ENCODE measurements at regions not wholly inside any gene's neighbourhood (a gene's known extent, or its start where the extent isn't known, plus 50 kb on each side); places are given as distances from the start of the nearest gene placed in this dataset.

GRCh38 chr3:18744472-18744871 lies 319.3 kb upstream of the SATB1 start (continued):
- no peak for TF ChIP-seq CTCF (IDR thresholded peaks at IDR 0.05; ENCODE audit: low read depth, low read length, missing input control)

GRCh38 chr3:18743761-18744160 lies 318.6 kb upstream of the SATB1 start:
- no peak for TF ChIP-seq SP1 (IDR thresholded peaks at IDR 0.05)
- TF ChIP-seq FOXA1 (IDR thresholded peaks at IDR 0.05): no peak
- TF ChIP-seq RXRA (IDR thresholded peaks at IDR 0.05): no peak
- TF ChIP-seq TAF1 (conservative IDR thresholded peaks at IDR 0.05): no peak
- TF ChIP-seq HNF4A (conservative IDR thresholded peaks at IDR 0.05): no peak
- TF ChIP-seq NR2F2 (IDR thresholded peaks at IDR 0.05): no peak
- no peak for TF ChIP-seq RAD21 (IDR thresholded peaks at IDR 0.05)
- TF ChIP-seq ATF3 (IDR thresholded peaks at IDR 0.05): no peak
- no peak for TF ChIP-seq JUND (IDR thresholded peaks at IDR 0.05)
- TF ChIP-seq FOXA2 (IDR thresholded peaks at IDR 0.05): no peak
- no peak for TF ChIP-seq EGR1 (IDR thresholded peaks at IDR 0.05; ENCODE audit: low read depth in 2 of 2)
- no peak for TF ChIP-seq GABPA (IDR thresholded peaks at IDR 0.05 in 1 of 2, conservative IDR thresholded peaks at IDR 0.05 in 1 of 2)
- TF ChIP-seq HNF4G (IDR thresholded peaks at IDR 0.05): no peak
- no peak for TF ChIP-seq MAX (IDR thresholded peaks at IDR 0.05)
- no peak for TF ChIP-seq REST (IDR thresholded peaks at IDR 0.05)
- no peak for TF ChIP-seq ZBTB33 (IDR thresholded peaks at IDR 0.05)
- no peak for TF ChIP-seq YY1 (IDR thresholded peaks at IDR 0.05)
- TF ChIP-seq CTCF (IDR thresholded peaks at IDR 0.05; ENCODE audit: low read depth, low read length, missing input control): no peak
- no peaks in the 10 kb centered on the region for H3K9me3 ChIP-seq (ENCODE audit: control insufficient read depth in 4 of 4, low read length in 3 of 4)
- no peak for DNase-seq (ENCODE audit: low spot score)
- no peak overlapping the region for H3K9ac ChIP-seq (ENCODE audit: low read depth in 1 of 2, low read length in 2 of 2)
- no peak overlapping the region for H3K4me3 ChIP-seq (ENCODE audit: low read depth in 1 of 3, low read length in 3 of 3)
- H3K27me3 ChIP-seq (ENCODE audit: control insufficient read depth in 4 of 4, insufficient read depth in 4 of 4, low read length in 3 of 4): no peaks in the 10 kb centered on the region
- H3K4me1 ChIP-seq (ENCODE audit: control insufficient read depth in 4 of 4, insufficient read depth in 4 of 4, low read length in 3 of 4): no peaks in the 10 kb centered on the region
- 56% methylated on average over 2 of the region's 2 CpGs for WGBS
- H3K27ac ChIP-seq (ENCODE audit: low read depth in 1 of 2, low read length in 2 of 2): no peak overlapping the region
- H3K36me3 ChIP-seq (ENCODE audit: control insufficient read depth in 4 of 4, insufficient read depth in 3 of 4, low read depth in 1 of 4, low read length in 3 of 4): no peaks in the 10 kb centered on the region

All from liver (tissue), 8 donors.